Mesothelial cell of epicardium (in vitro differentiated cells): ENCODE measurements at regions not wholly inside any gene's neighbourhood (a gene's known extent, or its start where the extent isn't known, plus 50 kb on each side); places are given as distances from the start of the nearest gene placed in this dataset.
A peak's percentile ranks its signal among the peaks of the same experiment; 100 is the strongest.

ENCODE experiments used
- DNase-seq, 2 experiments: peaks; one replicate each; pipeline ENCODE4 v3.0.0; 2021; ENCODE audit warnings: low spot score in 2 of 2; ENCODE audit not compliant: unreplicated experiment in 2 of 2
- H3K27ac Mint-ChIP-seq: 2 replicates; pipeline ENCODE4 v1.8.0; 2021; ENCODE audit warnings: mixed read lengths
- H3K27me3 Mint-ChIP-seq: 2 replicates; pipeline ENCODE4 v1.8.0; 2021; ENCODE audit warnings: low read depth, mixed read lengths
- H3K36me3 Mint-ChIP-seq: 2 replicates; pipeline ENCODE4 v1.8.0; 2021; ENCODE audit warnings: mixed read lengths
- H3K4me1 Mint-ChIP-seq: 2 replicates; pipeline ENCODE4 v1.8.0; 2021; ENCODE audit warnings: mixed read lengths
- H3K4me3 Mint-ChIP-seq: 2 replicates; pipeline ENCODE4 v1.8.0; 2021; ENCODE audit warnings: mild to moderate bottlenecking, moderate library complexity, mixed read lengths
- H3K9me3 Mint-ChIP-seq: 2 replicates; pipeline ENCODE4 v1.8.0; 2021; ENCODE audit warnings: mixed read lengths
- CTCF ChIP-seq: fragments of 200-600 bp; sonication (generic); IDR thresholded peaks from one replicate; pipeline ENCODE4 v1.5.0; 2021; ENCODE audit warnings: antibody characterized with exemption; ENCODE audit not compliant: unreplicated experiment

GRCh38 chr17:77282524-77283515 lies 142.1 kb downstream of the SEC14L1 start:
- Mint-ChIP-seq H3K27ac (peak overlapping the region; percentile 71), H3K4me1 (peaks cover 47% of the 10 kb centered on the region), H3K27me3 (peaks cover 29% of the 10 kb centered on the region), H3K36me3 (no peaks in the 10 kb centered on the region), H3K4me3 (peak overlapping the region; percentile 78), H3K9me3 (no peaks in the 10 kb centered on the region)
- no peak for DNase-seq
- TF ChIP-seq CTCF: no peak

- no peak for TF ChIP-seq CTCF
- H3K36me3 Mint-ChIP-seq: no peaks in the 10 kb centered on the region
- no peak overlapping the region for H3K4me3 Mint-ChIP-seq
- peaks cover 29% of the 10 kb centered on the region for H3K27me3 Mint-ChIP-seq
- H3K9me3 Mint-ChIP-seq: no peaks in the 10 kb centered on the region
- peaks cover 59% of the 10 kb centered on the region for H3K4me1 Mint-ChIP-seq
- no peak for DNase-seq
- no peak overlapping the region for H3K27ac Mint-ChIP-seq
These were observed 143.4 kb downstream of the SEC14L1 start for GRCh38 chr17:77284023-77284617.

GRCh38 chr17:77285594-77286390 lies 145.0 kb downstream of the SEC14L1 start:
- Mint-ChIP-seq H3K9me3 (no peaks in the 10 kb centered on the region), H3K27ac (no peak overlapping the region), H3K4me1 (peaks cover 59% of the 10 kb centered on the region), H3K27me3 (peaks cover 13% of the 10 kb centered on the region), H3K36me3 (no peaks in the 10 kb centered on the region), H3K4me3 (no peak overlapping the region)
- TF ChIP-seq CTCF: no peak
- no peak for DNase-seq

- no peak for TF ChIP-seq CTCF
- H3K4me1 Mint-ChIP-seq: peaks cover 59% of the 10 kb centered on the region
- no peaks in the 10 kb centered on the region for H3K36me3 Mint-ChIP-seq
- H3K4me3 Mint-ChIP-seq: no peak overlapping the region
- no peaks in the 10 kb centered on the region for H3K9me3 Mint-ChIP-seq
- no peak overlapping the region for H3K27ac Mint-ChIP-seq
- DNase-seq: no peak
- H3K27me3 Mint-ChIP-seq: peaks cover 13% of the 10 kb centered on the region
These were observed 145.5 kb downstream of the SEC14L1 start for GRCh38 chr17:77286391-77286640.

- DNase-seq: no peak
- peaks cover 56% of the 10 kb centered on the region for H3K4me1 Mint-ChIP-seq
- TF ChIP-seq CTCF: no peak
- no peaks in the 10 kb centered on the region for H3K36me3 Mint-ChIP-seq
- peak overlapping the region; percentile 79 for H3K27ac Mint-ChIP-seq
- H3K4me3 Mint-ChIP-seq: no peak overlapping the region
- H3K27me3 Mint-ChIP-seq: peaks cover 10% of the 10 kb centered on the region
- H3K9me3 Mint-ChIP-seq: no peaks in the 10 kb centered on the region
These were observed 146.1 kb downstream of the SEC14L1 start for GRCh38 chr17:77286641-77287431.
